ENCODE measurements at regions not wholly inside any gene's neighbourhood (a gene's known extent, or its start where the extent isn't known, plus 50 kb on each side); places are given as distances from the start of the nearest gene placed in this dataset.

GRCh38 chr14:25430808-25431207 is 380.9 kb upstream of the STXBP6 start:
- no peak overlapping the region for H3K4me3 ChIP-seq (replicated peaks in 1 of 3)
- no peak for DNase-seq
- no peaks in the 10 kb centered on the region for H3K36me3 ChIP-seq
- H3K27me3 ChIP-seq, result no peaks in the 10 kb centered on the region
- H3K9me3 ChIP-seq, result no peaks in the 10 kb centered on the region
- intact Hi-C loops (cut with DNase I), result no loop called here
- H3K4me1 ChIP-seq, result no peaks in the 10 kb centered on the region
- TF ChIP-seq CTCF (IDR thresholded peaks at IDR 0.05) (no peak), POLR2A (IDR thresholded peaks at IDR 0.05) (no peak)
- H3K27ac ChIP-seq, result no peak overlapping the region
- 93 to 95% methylated on average over 12 of the region's 12 CpGs for WGBS, 2 donors

- intact Hi-C loops (cut with DNase I), result no loop called here
- Histone ChIP-seq H3K4me3 (replicated peaks in 1 of 3) (no peak overlapping the region), H3K9me3 (no peaks in the 10 kb centered on the region), H3K4me1 (no peaks in the 10 kb centered on the region), H3K27me3 (no peaks in the 10 kb centered on the region), H3K27ac (no peak overlapping the region), H3K36me3 (no peaks in the 10 kb centered on the region)
- TF ChIP-seq CTCF (IDR thresholded peaks at IDR 0.05), result no peak
- no peak for TF ChIP-seq POLR2A (IDR thresholded peaks at IDR 0.05)
- DNase-seq, result no peak
Observed at GRCh38 chr14:25412998-25413397, 363.1 kb upstream of the STXBP6 start.

GRCh38 chr14:25411781-25412757 is 362.1 kb upstream of the STXBP6 start:
- TF ChIP-seq CTCF (IDR thresholded peaks at IDR 0.05), result peak in 2 of 6 experiments; percentile 13 to 32
- no peak for TF ChIP-seq POLR2A (IDR thresholded peaks at IDR 0.05)
- Histone ChIP-seq H3K36me3 (no peaks in the 10 kb centered on the region), H3K4me1 (no peaks in the 10 kb centered on the region), H3K27ac (no peak overlapping the region), H3K4me3 (replicated peaks in 1 of 3) (no peak overlapping the region), H3K27me3 (no peaks in the 10 kb centered on the region), H3K9me3 (no peaks in the 10 kb centered on the region)
- no peak for DNase-seq
- WGBS, 2 donors, result 51 to 55% methylated on average over 6 of the region's 6 CpGs
- intact Hi-C loops (cut with DNase I), result no loop called here

- DNase-seq, result peak; percentile 27 to 32
- H3K4me3 ChIP-seq (replicated peaks in 1 of 3), result no peak overlapping the region
- H3K27ac ChIP-seq, result no peak overlapping the region
- WGBS, 2 donors, result 17 to 30% methylated on average over 5 of the region's 5 CpGs
- no peaks in the 10 kb centered on the region for H3K4me1 ChIP-seq
- TF ChIP-seq POLR2A (IDR thresholded peaks at IDR 0.05) (no peak), CTCF (IDR thresholded peaks at IDR 0.05) (peak in 4 of 6 experiments; percentile 17 to 56 (median 44))
- no peaks in the 10 kb centered on the region for H3K36me3 ChIP-seq
- intact Hi-C loops (cut with DNase I), result loop anchor here (10.0 kb wide), 1 partner anchor 682 kb away; no protein-coding TSS in a partner anchor
- no peaks in the 10 kb centered on the region for H3K9me3 ChIP-seq
- no peaks in the 10 kb centered on the region for H3K27me3 ChIP-seq
Observed at GRCh38 chr14:25406818-25407217, 356.9 kb upstream of the STXBP6 start.

- 24 to 26% methylated on average over 12 of the region's 12 CpGs for WGBS, 2 donors
- Histone ChIP-seq H3K9me3 (no peaks in the 10 kb centered on the region), H3K36me3 (no peaks in the 10 kb centered on the region), H3K4me3 (replicated peaks in 1 of 3) (no peak overlapping the region), H3K27me3 (no peaks in the 10 kb centered on the region), H3K4me1 (no peaks in the 10 kb centered on the region), H3K27ac (no peak overlapping the region)
- intact Hi-C loops (cut with DNase I), result loop anchor here (10.0 kb wide), 1 partner anchor 676 kb away; no protein-coding TSS in a partner anchor
- peak; percentile 41 to 81 (median 73) for TF ChIP-seq CTCF (IDR thresholded peaks at IDR 0.05)
- no peak for TF ChIP-seq POLR2A (IDR thresholded peaks at IDR 0.05)
- peak; percentile 65 to 66 for DNase-seq
Observed at GRCh38 chr14:25400607-25401206, 350.8 kb upstream of the STXBP6 start.

Data from thyroid gland (tissue), 4 donors.